ENCODE measurements at regions not wholly inside any gene's neighbourhood (a gene's known extent, or its start where the extent isn't known, plus 50 kb on each side); places are given as distances from the start of the nearest gene placed in this dataset.
A peak's percentile ranks its signal among the peaks of the same experiment; 100 is the strongest.

DNA sequence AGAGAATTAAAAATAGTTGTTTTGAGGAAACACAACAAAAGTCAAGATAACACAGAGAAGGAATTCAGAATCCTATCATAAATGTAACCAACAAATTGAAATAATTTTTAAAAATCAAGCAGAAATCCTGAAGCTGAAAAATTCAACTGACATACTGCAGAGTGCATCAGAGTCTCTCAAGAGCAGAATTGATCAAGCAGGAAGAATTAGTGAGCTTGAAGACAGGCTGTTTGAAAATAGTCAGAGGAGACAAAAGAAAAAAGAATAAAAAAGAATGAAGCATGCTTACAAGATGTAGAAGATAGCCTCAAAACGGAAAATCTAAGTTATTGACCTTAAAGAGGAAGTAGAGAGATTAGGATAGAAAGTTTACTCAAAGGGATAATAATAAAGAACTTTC, 65.8 kb upstream of the PPP2R5C start:
- Histone ChIP-seq H3K4me3 (no peak overlapping the region), H3K9me3 (peaks cover 0 to 5% (median 0%) of the 10 kb centered on the region in 4 donors), H3K27ac (replicated peaks in 1 of 4) (no peak overlapping the region), H3K36me3 (no peaks in the 10 kb centered on the region), H3K27me3 (no peaks in the 10 kb centered on the region), H3K4me1 (no peaks in the 10 kb centered on the region)
- TF ChIP-seq, protein P1, sequence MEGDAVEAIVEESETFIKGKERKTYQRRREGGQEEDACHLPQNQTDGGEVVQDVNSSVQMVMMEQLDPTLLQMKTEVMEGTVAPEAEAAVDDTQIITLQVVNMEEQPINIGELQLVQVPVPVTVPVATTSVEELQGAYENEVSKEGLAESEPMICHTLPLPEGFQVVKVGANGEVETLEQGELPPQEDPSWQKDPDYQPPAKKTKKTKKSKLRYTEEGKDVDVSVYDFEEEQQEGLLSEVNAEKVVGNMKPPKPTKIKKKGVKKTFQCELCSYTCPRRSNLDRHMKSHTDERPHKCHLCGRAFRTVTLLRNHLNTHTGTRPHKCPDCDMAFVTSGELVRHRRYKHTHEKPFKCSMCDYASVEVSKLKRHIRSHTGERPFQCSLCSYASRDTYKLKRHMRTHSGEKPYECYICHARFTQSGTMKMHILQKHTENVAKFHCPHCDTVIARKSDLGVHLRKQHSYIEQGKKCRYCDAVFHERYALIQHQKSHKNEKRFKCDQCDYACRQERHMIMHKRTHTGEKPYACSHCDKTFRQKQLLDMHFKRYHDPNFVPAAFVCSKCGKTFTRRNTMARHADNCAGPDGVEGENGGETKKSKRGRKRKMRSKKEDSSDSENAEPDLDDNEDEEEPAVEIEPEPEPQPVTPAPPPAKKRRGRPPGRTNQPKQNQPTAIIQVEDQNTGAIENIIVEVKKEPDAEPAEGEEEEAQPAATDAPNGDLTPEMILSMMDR (IDR thresholded peaks at IDR 0.05) = no peak
- no peak for TF ChIP-seq EP300 (IDR thresholded peaks at IDR 0.05)
- no peak for TF ChIP-seq POLR2A (IDR thresholded peaks at IDR 0.05; ENCODE audit: low read depth)
- 26% methylated on average over 1 of the region's 1 CpG for WGBS
- DNase-seq (ENCODE audit: extremely low spot score) = no peak
- intact Hi-C loops (cut with DNase I) = no loop called here

DNA sequence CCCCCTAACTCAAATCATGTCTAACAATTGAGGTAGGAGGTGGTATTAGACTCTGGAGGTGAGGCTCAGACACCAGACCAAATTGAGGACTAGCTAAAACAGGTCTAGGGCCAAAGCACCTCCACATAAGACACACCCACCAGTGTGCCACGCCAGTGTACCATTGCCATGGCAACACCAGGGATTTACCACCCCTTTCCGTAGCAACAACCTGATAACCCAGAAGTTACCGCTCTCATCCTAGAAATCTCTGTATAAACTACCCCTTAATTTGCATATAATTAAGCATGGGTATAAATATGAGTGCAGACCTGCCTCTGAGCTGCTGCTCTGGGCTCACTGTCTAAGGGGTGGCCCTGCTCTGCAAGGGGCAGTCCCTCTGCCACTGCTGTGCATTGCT, 57.4 kb upstream of the PPP2R5C start:
- no peaks in the 10 kb centered on the region for H3K9me3 ChIP-seq
- DNase-seq (ENCODE audit: extremely low spot score) = no peak
- peaks cover 0 to 29% (median 4%) of the 10 kb centered on the region in 4 donors for H3K27me3 ChIP-seq
- H3K4me3 ChIP-seq = no peak overlapping the region
- WGBS = 93% methylated on average over 3 of the region's 3 CpGs
- intact Hi-C loops (cut with DNase I) = no loop called here
- no peak overlapping the region for H3K27ac ChIP-seq (replicated peaks in 1 of 4)
- H3K36me3 ChIP-seq = no peaks in the 10 kb centered on the region
- H3K4me1 ChIP-seq = peaks cover 20 to 27% (median 26%) of the 10 kb centered on the region in 4 donors
- TF ChIP-seq EP300 (IDR thresholded peaks at IDR 0.05) (no peak), POLR2AphosphoS5 (IDR thresholded peaks at IDR 0.05) (no peak), POLR2A (IDR thresholded peaks at IDR 0.05; ENCODE audit: low read depth) (no peak)
- TF ChIP-seq, protein P1 (IDR thresholded peaks at IDR 0.05) = no peak

DNA sequence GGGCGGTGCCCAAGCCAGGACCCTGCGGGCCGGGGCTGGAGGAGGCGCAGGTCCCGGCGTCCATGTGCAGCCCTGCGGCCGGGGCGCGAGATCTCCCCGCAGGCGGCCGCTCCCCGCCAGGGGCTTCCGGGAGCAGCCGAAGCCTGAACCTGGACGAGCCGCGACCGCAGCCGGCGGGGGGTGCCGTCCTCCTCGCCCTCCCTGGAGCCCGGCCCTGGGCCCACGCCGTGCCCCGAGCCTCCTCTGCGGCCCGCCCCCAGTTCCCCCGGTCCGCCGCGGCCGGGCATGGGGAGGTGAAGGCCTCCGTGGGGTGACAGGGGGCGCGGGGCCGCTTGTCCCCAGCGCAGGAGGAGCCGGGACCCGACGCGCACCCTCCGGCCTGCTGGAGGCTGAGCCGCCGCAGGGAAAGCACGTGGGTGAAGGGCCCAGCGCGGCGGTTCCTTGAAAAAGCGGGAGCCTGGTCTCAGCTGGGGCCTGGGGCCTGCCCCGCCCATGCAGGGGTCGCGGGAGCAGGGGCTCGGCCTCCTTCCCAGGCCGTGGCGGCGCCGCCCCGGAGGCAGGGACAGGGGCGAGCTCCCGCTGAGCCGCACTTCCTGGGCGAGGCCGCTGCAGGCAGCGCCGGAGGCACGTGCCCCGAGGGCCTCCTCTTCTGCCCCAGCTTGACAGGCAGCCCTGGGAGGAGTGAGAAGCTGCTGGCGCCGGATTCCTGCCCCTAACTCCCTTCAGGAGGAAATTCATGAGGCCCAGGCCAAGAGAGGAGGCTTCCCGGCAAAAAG, 55.6 kb upstream of the PPP2R5C start:
- Histone ChIP-seq H3K4me1 (peaks cover 20 to 27% (median 26%) of the 10 kb centered on the region in 4 donors), H3K27ac (replicated peaks in 1 of 4) (peak overlapping the region; percentile 66 to 76 (median 72)), H3K36me3 (no peaks in the 10 kb centered on the region), H3K4me3 (peak overlapping the region; percentile 40 to 52 (median 43)), H3K9me3 (no peaks in the 10 kb centered on the region), H3K27me3 (peaks cover 0 to 29% (median 4%) of the 10 kb centered on the region in 4 donors)
- DNase-seq (ENCODE audit: extremely low spot score) = peak; percentile 89
- TF ChIP-seq POLR2AphosphoS5 (IDR thresholded peaks at IDR 0.05) = peak; percentile 30 to 37
- TF ChIP-seq POLR2A (IDR thresholded peaks at IDR 0.05; ENCODE audit: low read depth) = no peak
- 23% methylated on average over 16 of the region's 73 CpGs for WGBS
- intact Hi-C loops (cut with DNase I) = loop anchor here (2.0 kb wide), 2 partner anchors 53 to 391 kb away; no protein-coding TSS in a partner anchor

DNA sequence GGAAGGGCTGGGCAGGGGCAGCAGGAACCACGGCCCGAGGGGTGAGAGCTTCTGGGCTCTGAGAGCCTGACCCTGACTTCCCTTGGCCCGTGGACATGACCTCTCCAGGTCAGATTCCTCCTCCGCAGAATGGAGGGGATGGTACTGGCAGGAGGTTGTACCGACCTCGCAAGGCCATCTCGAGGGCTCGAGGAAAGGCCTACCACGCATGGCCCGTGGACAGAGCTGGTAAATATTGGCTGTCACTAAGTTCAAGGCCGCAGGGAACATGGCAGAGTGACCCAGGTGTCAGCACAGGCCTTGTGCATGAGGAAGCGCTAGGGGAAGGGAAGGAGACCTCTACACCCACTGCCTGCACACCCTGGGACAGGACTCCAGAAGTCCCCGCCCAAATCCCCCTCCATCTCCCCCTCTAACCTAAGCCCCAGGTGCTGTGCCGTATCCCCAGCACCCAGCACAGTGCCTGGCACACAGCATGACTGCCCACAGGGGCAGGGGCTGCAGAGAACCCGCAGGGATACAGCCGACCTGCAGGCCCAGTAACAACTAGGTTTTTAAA, 54.9 kb upstream of the PPP2R5C start:
- peak overlapping the region; percentile 66 to 76 (median 72) for H3K27ac ChIP-seq (replicated peaks in 1 of 4)
- TF ChIP-seq POLR2AphosphoS5 (IDR thresholded peaks at IDR 0.05) = no peak
- TF ChIP-seq, protein P1 (IDR thresholded peaks at IDR 0.05) = no peak
- TF ChIP-seq EP300 (IDR thresholded peaks at IDR 0.05) = no peak
- no peak for TF ChIP-seq POLR2A (IDR thresholded peaks at IDR 0.05; ENCODE audit: low read depth)
- H3K9me3 ChIP-seq = no peaks in the 10 kb centered on the region
- 71% methylated on average over 14 of the region's 16 CpGs for WGBS
- no peaks in the 10 kb centered on the region for H3K36me3 ChIP-seq
- H3K4me3 ChIP-seq = peak overlapping the region in 2 of 4 donors; percentile 40 to 46
- DNase-seq (ENCODE audit: extremely low spot score) = no peak
- H3K4me1 ChIP-seq = peaks cover 20 to 27% (median 26%) of the 10 kb centered on the region in 4 donors
- intact Hi-C loops (cut with DNase I) = loop anchor here (2.0 kb wide), 2 partner anchors 52 to 390 kb away; no protein-coding TSS in a partner anchor
- peaks cover 0 to 29% (median 4%) of the 10 kb centered on the region in 4 donors for H3K27me3 ChIP-seq

All from esophagus muscularis mucosa (tissue), 4 donors.